H1 (cell line): ENCODE measurements at regions not wholly inside any gene's neighbourhood (a gene's known extent, or its start where the extent isn't known, plus 50 kb on each side); places are given as distances from the start of the nearest gene placed in this dataset.

Experiments
- CTCF ChIA-PET: fragments of 300-600 bp; sonication (Branson Sonifier 250); formaldehyde crosslinking; loops from one replicate; lab custom pipeline; 2021; ENCODE audit not compliant: partially characterized antibody; lab: Charles Lee
- POLR2A ChIA-PET: fragments of 300-600 bp; sonication (Branson Sonifier 250); formaldehyde crosslinking; loops from one replicate; lab custom pipeline; 2021; ENCODE audit warnings: inconsistent platforms; ENCODE audit not compliant: partially characterized antibody; lab: Charles Lee
- DNase-seq, 2 experiments: peaks; one replicate each; pipeline versions ENCODE4 v3.0.0 to v3.0.0-alpha.2; 2010 to 2022; ENCODE audit warnings: low spot score in 2 of 2, low read depth in 1 of 2, mixed read lengths in 1 of 2
- FAIRE-seq: peaks from 2 replicates; lab custom pipeline; 2011; peaks lifted over from hg19 to GRCh38; lab: Jason Lieb, UNC
- H2AFZ ChIP-seq: 2 replicates; pipeline ENCODE4 v1.8.1; 2012; ENCODE audit warnings: low read length, inconsistent platforms
- H2AK5ac ChIP-seq: 2 replicates; pipeline ENCODE4 v1.6.1; 2013; ENCODE audit warnings: low read depth, low read length
- H2BK120ac ChIP-seq: replicated peaks from 2 replicates; pipeline ENCODE3; 2013; ENCODE audit warnings: low read depth, low read length, inconsistent platforms
- H2BK12ac ChIP-seq: 2 replicates; pipeline ENCODE4 v1.6.1; 2013; ENCODE audit warnings: low read depth, low read length
- H2BK15ac ChIP-seq: 2 replicates; pipeline ENCODE4 v1.6.1; 2013; ENCODE audit warnings: low read length
- H2BK20ac ChIP-seq: 2 replicates; pipeline ENCODE4 v1.6.1; 2013; ENCODE audit warnings: low read length
- H2BK5ac ChIP-seq: 2 replicates; pipeline ENCODE4 v1.6.1; 2013; ENCODE audit warnings: low read depth, low read length
- H3K14ac ChIP-seq: 2 replicates; pipeline ENCODE4 v1.6.1; 2013; ENCODE audit warnings: inconsistent platforms; ENCODE audit not compliant: insufficient read length
- H3K18ac ChIP-seq: 2 replicates; pipeline ENCODE4 v1.6.1; 2013; ENCODE audit warnings: low read length; ENCODE audit errors: extremely low read depth
- H3K23ac ChIP-seq: 2 replicates; pipeline ENCODE4 v1.6.1; 2013; ENCODE audit warnings: inconsistent platforms; ENCODE audit not compliant: insufficient read length
- H3K23me2 ChIP-seq: 2 replicates; pipeline ENCODE4 v1.6.1; 2013; ENCODE audit warnings: low read depth, low read length
- H3K27ac ChIP-seq: 2 replicates; pipeline ENCODE4 v1.6.1; 2011; ENCODE audit warnings: low read depth, low read length, inconsistent platforms
- H3K27me3 ChIP-seq, 4 experiments: replicated peaks in 1 of 4; 1 replicate in 1 of 4; 2 replicates in 3 of 4; pipeline versions ENCODE4 v1.6.1 to v1.8.1; 2011 to 2013; ENCODE audit warnings: low read length in 3 of 4, mild to moderate bottlenecking in 3 of 4, inconsistent platforms in 2 of 4, mixed read lengths in 2 of 4, moderate library complexity in 1 of 4; ENCODE audit not compliant: control insufficient read depth in 3 of 4, insufficient read depth in 3 of 4; ENCODE audit errors: extremely low read depth in 1 of 4
- H3K36me3 ChIP-seq, 4 experiments: 2 replicates each; pipeline versions ENCODE4 v1.6.1 to v1.8.1; 2011 to 2013; ENCODE audit warnings: mild to moderate bottlenecking in 4 of 4, low read length in 3 of 4, moderate library complexity in 2 of 4, control low read depth in 1 of 4, inconsistent platforms in 1 of 4; ENCODE audit not compliant: insufficient read depth in 4 of 4, control insufficient read depth in 2 of 4
- H3K4ac ChIP-seq: replicated peaks from 2 replicates; pipeline ENCODE3; 2013; ENCODE audit warnings: low read length, low read depth, mixed read lengths, inconsistent platforms; ENCODE audit not compliant: insufficient read length
- H3K4me1 ChIP-seq, 4 experiments: replicated peaks in 1 of 4; 1 replicate in 1 of 4; 2 replicates in 3 of 4; pipeline versions ENCODE4 v1.6.1 to v1.8.1; 2011 to 2013; ENCODE audit warnings: low read length in 3 of 4, inconsistent platforms in 2 of 4, mixed read lengths in 1 of 4; ENCODE audit not compliant: insufficient read depth in 4 of 4, control insufficient read depth in 3 of 4
- H3K4me2 ChIP-seq, 2 experiments: 2 replicates each; pipeline versions ENCODE4 v1.6.1 to v1.8.1; 2011 to 2013; ENCODE audit warnings: low read depth in 2 of 2, low read length in 2 of 2, control low read depth in 1 of 2, inconsistent platforms in 1 of 2, mild to moderate bottlenecking in 1 of 2; ENCODE audit not compliant: insufficient read depth in 1 of 2
- H3K4me3 ChIP-seq, 4 experiments: fragments of 200-600, 300-600 bp in 1 of 4; sonication (generic), shearing (Covaris generic), sonication (Bioruptor Twin) in 1 of 4; 2 replicates each; pipeline versions ENCODE4 v1.5.1 to v1.8.1; 2011 to 2016; ENCODE audit warnings: low read length in 4 of 4, low read depth in 3 of 4, control low read depth in 2 of 4, inconsistent platforms in 2 of 4, mild to moderate bottlenecking in 2 of 4, mixed read lengths in 1 of 4, moderate library complexity in 1 of 4; ENCODE audit not compliant: insufficient read depth in 2 of 4; ENCODE audit errors: extremely low read depth in 1 of 4
- H3K56ac ChIP-seq: replicated peaks from 2 replicates; pipeline ENCODE3; 2013; ENCODE audit warnings: low read depth, mild to moderate bottlenecking, mixed read lengths, low read length, inconsistent platforms; ENCODE audit not compliant: insufficient read length
- H3K79me1 ChIP-seq: 2 replicates; pipeline ENCODE4 v1.6.1; 2013; ENCODE audit warnings: low read depth, low read length, control low read depth
- H3K79me2 ChIP-seq, 2 experiments: 2 replicates each; pipeline versions ENCODE4 v1.6.1 to v1.8.1; 2012 to 2013; ENCODE audit warnings: low read length in 2 of 2, mild to moderate bottlenecking in 2 of 2, inconsistent platforms in 1 of 2; ENCODE audit not compliant: insufficient read depth in 2 of 2, control insufficient read depth in 1 of 2
- H3K9ac ChIP-seq, 4 experiments: replicated peaks in 1 of 4; 1 replicate in 1 of 4; 2 replicates in 3 of 4; pipeline versions ENCODE4 v1.6.1 to v1.8.1; 2011 to 2013; ENCODE audit warnings: low read depth in 3 of 4, low read length in 3 of 4, control low read depth in 2 of 4, mild to moderate bottlenecking in 2 of 4, moderate library complexity in 2 of 4, inconsistent platforms in 1 of 4; ENCODE audit errors: extremely low read depth in 1 of 4
- H3K9me3 ChIP-seq, 2 experiments: 2 replicates each; pipeline versions ENCODE4 v1.6.1 to v1.8.1; 2012 to 2013; ENCODE audit warnings: mild to moderate bottlenecking in 2 of 2, moderate library complexity in 2 of 2, control low read depth in 1 of 2, inconsistent platforms in 1 of 2, low read depth in 1 of 2, low read length in 1 of 2, mixed read lengths in 1 of 2; ENCODE audit not compliant: insufficient read depth in 2 of 2
- H4K20me1 ChIP-seq, 2 experiments: replicated peaks in 1 of 2; 2 replicates each; pipeline versions ENCODE3 to v1.8.1; 2011 to 2013; ENCODE audit warnings: inconsistent platforms in 2 of 2, low read length in 2 of 2, mild to moderate bottlenecking in 1 of 2; ENCODE audit not compliant: insufficient read depth in 2 of 2, control insufficient read depth in 1 of 2
- H4K5ac ChIP-seq: 2 replicates; pipeline ENCODE4 v1.6.1; 2013; ENCODE audit warnings: low read length, low read depth, mixed read lengths, inconsistent platforms; ENCODE audit not compliant: insufficient read length
- H4K8ac ChIP-seq: 2 replicates; pipeline ENCODE4 v1.8.0; 2013; ENCODE audit warnings: mild to moderate bottlenecking, moderate library complexity, low read length, inconsistent platforms; ENCODE audit not compliant: insufficient read depth; ENCODE audit errors: extremely low read depth
- H4K91ac ChIP-seq: replicated peaks from 2 replicates; pipeline ENCODE3; 2013; ENCODE audit warnings: low read length, mixed read lengths, inconsistent platforms; ENCODE audit not compliant: insufficient read length
- CHD2 ChIP-seq: IDR thresholded peaks from 2 replicates; pipeline ENCODE4 v1.6.1; 2012; ENCODE audit warnings: low read length, improper control_type of control experiment
- CREB1 ChIP-seq: IDR thresholded peaks from 2 replicates; pipeline ENCODE4 v1.6.1; 2012; ENCODE audit warnings: inconsistent platforms
- EGR1 ChIP-seq: IDR thresholded peaks from 2 replicates; pipeline ENCODE4 v1.6.1; 2011; ENCODE audit warnings: low read depth, low read length, borderline replicate concordance
- GTF2F1 ChIP-seq: IDR thresholded peaks from 2 replicates; pipeline ENCODE4 v1.6.1; 2012; ENCODE audit warnings: low read depth, low read length, improper control_type of control experiment, borderline replicate concordance
- HDAC6 ChIP-seq: IDR thresholded peaks from one replicate; pipeline ENCODE4 v1.7.1; 2012; ENCODE audit warnings: low read depth, mild to moderate bottlenecking, inconsistent platforms, low read length, moderate library complexity
- KDM1A ChIP-seq: fragments of 200-600, 300-600 bp; sonication (generic); IDR thresholded peaks from 2 replicates; pipeline ENCODE4 v1.7.1; 2016; ENCODE audit warnings: mild to moderate bottlenecking, low read length, borderline replicate concordance
- MAFK ChIP-seq: IDR thresholded peaks from 2 replicates; pipeline ENCODE4 v1.6.1; 2012; ENCODE audit warnings: low read depth, mild to moderate bottlenecking, improper control_type of control experiment, low read length
- NANOG ChIP-seq: IDR thresholded peaks from 2 replicates; pipeline ENCODE4 v1.6.1; 2011; ENCODE audit warnings: low read length, low read depth, mild to moderate bottlenecking, inconsistent platforms; ENCODE audit not compliant: insufficient read depth, poor library complexity, severe bottlenecking
- PHF8 ChIP-seq: fragments of 200-600 bp; sonication (generic); conservative IDR thresholded peaks from 2 replicates; pipeline ENCODE4 v1.7.1; 2012; ENCODE audit warnings: low read depth, mild to moderate bottlenecking, inconsistent platforms, low read length, moderate library complexity
- POLR2AphosphoS5 ChIP-seq: IDR thresholded peaks from 2 replicates; pipeline ENCODE4 v1.6.1; 2011; ENCODE audit warnings: low read depth, low read length
- RXRA ChIP-seq: IDR thresholded peaks from 2 replicates; pipeline ENCODE4 v1.6.1; 2011; ENCODE audit warnings: low read depth, mild to moderate bottlenecking, low read length, moderate library complexity; ENCODE audit not compliant: insufficient read depth
- SIRT6 ChIP-seq: IDR thresholded peaks from one replicate; pipeline ENCODE4 v1.7.1; 2012; ENCODE audit warnings: low read length, inconsistent platforms
- TAF7 ChIP-seq: optimal IDR thresholded peaks from 2 replicates; pipeline ENCODE3; 2011; ENCODE audit warnings: low read depth, mild to moderate bottlenecking, inconsistent platforms, low read length, moderate library complexity, borderline replicate concordance
- TCF12 ChIP-seq: IDR thresholded peaks from 2 replicates; pipeline ENCODE4 v1.6.1; 2011; ENCODE audit warnings: low read depth, mild to moderate bottlenecking, low read length
- USF2 ChIP-seq: IDR thresholded peaks from 2 replicates; pipeline ENCODE4 v1.6.1; 2011; ENCODE audit warnings: low read length, improper control_type of control experiment
- WGBS, 2 experiments: shearing (Covaris generic) in 1 of 2; methylation state at CpG; one replicate each; pipeline versions ENCODE4 v1.1.6 to v1.1.7; 2013 to 2015; ENCODE audit warnings: low lambda C conversion rate in 2 of 2, mixed read lengths in 2 of 2, inconsistent platforms in 1 of 2, low coverage in 1 of 2, missing lambda C conversion rate in 1 of 2; ENCODE audit not compliant: insufficient replicate concordance in 2 of 2, insufficient coverage in 1 of 2, insufficient read length in 1 of 2; ENCODE audit errors: extremely low coverage in 1 of 2, missing lambda C conversion rate in 1 of 2; 5-methylcytosine and 5-hydroxymethylcytosine counted together

- no peak overlapping the region for H3K56ac ChIP-seq
- no peak overlapping the region for H3K4me2 ChIP-seq
- TF ChIP-seq POLR2AphosphoS5 (no peak), HDAC6 (no peak), USF2 (no peak), TAF7 (no peak), CREB1 (no peak), MAFK (no peak), GTF2F1 (no peak), CHD2 (no peak), TCF12 (no peak), SIRT6 (no peak), RXRA (no peak), NANOG (no peak), PHF8 (no peak), KDM1A (no peak), EGR1 (no peak)
Measured at GRCh38 chr18:22624176-22624575, 206.5 kb upstream of the CTAGE1 start.

More at GRCh38 chr18:22624176-22624575, 206.5 kb upstream of the CTAGE1 start:
- Histone ChIP-seq H3K23me2 (no peaks in the 10 kb centered on the region), H2BK20ac (no peak overlapping the region), H2AK5ac (no peak overlapping the region), H4K20me1 (no peaks in the 10 kb centered on the region), H4K8ac (no peak overlapping the region), H2BK5ac (no peak overlapping the region), H3K4me3 (no peak overlapping the region), H3K14ac (no peak overlapping the region), H2BK12ac (no peak overlapping the region), H3K36me3 (no peaks in the 10 kb centered on the region), H3K79me1 (no peaks in the 10 kb centered on the region), H2BK120ac (no peak overlapping the region), H3K79me2 (no peaks in the 10 kb centered on the region), H2BK15ac (no peak overlapping the region), H3K9ac (no peak overlapping the region), H3K27me3 (no peaks in the 10 kb centered on the region), H3K4ac (no peak overlapping the region), H3K18ac (no peak overlapping the region), H3K4me1 (no peaks in the 10 kb centered on the region), H4K91ac (no peak overlapping the region), H2AFZ (no peak overlapping the region), H3K27ac (no peak overlapping the region), H4K5ac (no peak overlapping the region), H3K23ac (no peak overlapping the region), H3K9me3 (no peaks in the 10 kb centered on the region)
- whole genome bisulfite sequencing, 2 experiments = 90% methylated on average over 2 of the region's 2 CpGs; no CpG with 5 or more reads in 1 of the 2 experiments
- DNase-seq (no peak), FAIRE-seq (no peak)
- ChIA-PET CTCF (interaction anchor here (1.1 kb wide), 1 partner anchor 9 kb away, joined by 3 read pairs; no protein-coding TSS in a partner anchor), POLR2A (no interaction called here)
